Spinal cord (tissue), 9 donors: ENCODE measurements at regions not wholly inside any gene's neighbourhood (a gene's known extent, or its start where the extent isn't known, plus 50 kb on each side); places are given as distances from the start of the nearest gene placed in this dataset.

Experiments used
- DNase-seq, 6 donors: peaks; one replicate each; pipeline versions ENCODE4 v3.0.0 to v3.0.0-alpha.2; 2013 to 2015; ENCODE audit warnings: low spot score in 6 of 6, low read depth in 4 of 6
- H3K27ac ChIP-seq: one replicate; pipeline ENCODE4 v1.5.1; 2013; ENCODE audit warnings: low read depth, low read length, control low read depth
- H3K27me3 ChIP-seq: one replicate; pipeline ENCODE4 v1.6.1; 2013; ENCODE audit warnings: low read length; ENCODE audit not compliant: control insufficient read depth, insufficient read depth
- H3K36me3 ChIP-seq: one replicate; pipeline ENCODE4 v1.6.1; 2013; ENCODE audit warnings: low read length; ENCODE audit not compliant: control insufficient read depth, insufficient read depth
- H3K4me1 ChIP-seq: one replicate; pipeline ENCODE4 v1.6.1; 2013; ENCODE audit warnings: low read length; ENCODE audit not compliant: control insufficient read depth, insufficient read depth
- H3K4me3 ChIP-seq: one replicate; pipeline ENCODE4 v1.5.1; 2013; ENCODE audit warnings: low read depth, low read length, control low read depth
- H3K9me3 ChIP-seq: one replicate; pipeline ENCODE4 v1.6.1; 2013; ENCODE audit warnings: low read length; ENCODE audit not compliant: control insufficient read depth, insufficient read depth
- WGBS: methylation state at CpG from one replicate; pipeline ENCODE4 v1.1.5; 2013; ENCODE audit warnings: missing lambda C conversion rate; ENCODE audit not compliant: insufficient coverage; 5-methylcytosine and 5-hydroxymethylcytosine counted together
- donor health status: healthy.

DNA sequence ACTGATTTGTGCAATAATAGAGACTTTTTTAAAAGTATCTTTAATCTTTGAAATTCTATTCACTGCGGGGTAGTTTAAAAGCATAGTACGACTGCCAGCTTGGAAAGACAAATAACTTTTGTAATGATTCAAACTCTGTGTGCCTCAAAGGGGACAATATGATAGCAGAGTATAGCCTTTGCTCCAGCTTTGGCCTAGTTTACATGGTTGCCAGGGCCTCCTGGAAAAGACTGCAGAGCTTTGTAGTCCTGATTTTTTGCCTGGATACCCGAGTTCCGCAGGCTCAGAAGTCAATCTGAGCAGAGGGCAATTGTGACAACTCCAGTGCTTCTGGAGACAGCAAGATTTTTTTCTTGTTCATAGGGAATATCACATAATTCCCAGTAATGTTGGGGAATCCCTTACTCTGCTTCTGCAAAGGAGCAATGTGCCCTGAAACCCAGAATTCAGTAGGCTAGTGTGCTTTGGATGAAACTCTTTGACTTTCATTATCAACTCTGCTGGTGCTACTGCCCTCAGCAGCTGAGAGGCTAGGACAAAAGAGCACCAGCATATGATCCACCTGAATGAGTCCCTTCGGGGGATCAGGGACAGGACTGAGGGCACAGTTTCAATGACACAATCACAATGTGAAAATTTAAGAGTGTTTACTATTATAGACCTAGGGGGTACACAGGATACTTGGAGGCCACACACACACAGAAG, 768.1 kb downstream of the TMEM182 start:
- 37% methylated on average over 2 of the region's 5 CpGs for WGBS
- no peaks in the 10 kb centered on the region for H3K36me3 ChIP-seq
- no peak overlapping the region for H3K4me3 ChIP-seq
- H3K27ac ChIP-seq: peak overlapping the region; percentile 27
- H3K4me1 ChIP-seq: no peaks in the 10 kb centered on the region
- H3K9me3 ChIP-seq: no peaks in the 10 kb centered on the region
- DNase-seq: peak in 3 of 6 donors; percentile 11 to 45 (median 29)
- H3K27me3 ChIP-seq: no peaks in the 10 kb centered on the region

DNA sequence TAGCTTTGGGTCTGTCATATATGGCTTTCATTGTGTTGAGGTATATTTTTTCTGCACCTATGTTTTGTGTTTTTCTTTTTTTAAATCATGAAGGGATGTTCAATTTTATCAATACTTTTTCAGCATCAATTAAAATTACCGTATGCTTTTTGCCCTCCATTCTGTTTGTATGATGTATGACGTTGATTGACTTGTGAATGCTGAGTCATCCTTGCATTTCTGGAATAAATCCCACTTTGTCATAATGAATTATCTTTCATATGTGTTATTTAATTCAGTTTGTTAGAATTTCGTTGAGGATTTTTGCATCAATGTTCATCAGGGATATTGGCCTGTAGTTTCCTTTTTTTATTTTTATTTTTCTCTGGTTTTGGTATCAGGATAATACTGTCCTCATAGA, 790.9 kb downstream of the TMEM182 start:
- DNase-seq: no peak
- H3K27me3 ChIP-seq: no peaks in the 10 kb centered on the region
- H3K36me3 ChIP-seq: no peaks in the 10 kb centered on the region
- WGBS: no CpG with 5 or more reads among the region's 3 CpGs
- no peaks in the 10 kb centered on the region for H3K4me1 ChIP-seq
- H3K4me3 ChIP-seq: no peak overlapping the region
- no peak overlapping the region for H3K27ac ChIP-seq
- peaks cover 3% of the 10 kb centered on the region for H3K9me3 ChIP-seq

DNA sequence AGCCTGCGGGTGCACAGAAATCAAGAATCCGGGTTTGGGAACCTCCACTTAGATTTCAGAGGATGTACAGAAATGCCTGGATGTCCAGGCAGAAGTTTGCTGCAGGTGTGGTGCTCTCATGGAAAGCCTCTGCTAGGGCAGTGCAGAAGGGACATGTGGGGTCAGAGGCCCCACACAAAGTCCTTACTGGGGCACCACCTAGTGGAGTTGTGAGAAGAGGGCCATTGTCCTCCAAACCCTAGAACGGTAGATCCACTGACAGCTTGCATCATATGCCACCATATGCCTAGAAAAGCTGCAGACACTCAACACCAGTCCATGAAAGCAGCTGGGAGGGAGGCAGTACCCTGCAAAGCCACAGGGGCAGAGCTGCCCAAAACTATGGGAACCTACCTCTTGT, 833.0 kb downstream of the TMEM182 start:
- no peak for DNase-seq
- no peak overlapping the region for H3K4me3 ChIP-seq
- H3K4me1 ChIP-seq: no peaks in the 10 kb centered on the region
- 85% methylated on average over 2 of the region's 3 CpGs for whole genome bisulfite sequencing
- no peaks in the 10 kb centered on the region for H3K27me3 ChIP-seq
- H3K36me3 ChIP-seq: no peaks in the 10 kb centered on the region
- H3K9me3 ChIP-seq: no peaks in the 10 kb centered on the region
- no peak overlapping the region for H3K27ac ChIP-seq

DNA sequence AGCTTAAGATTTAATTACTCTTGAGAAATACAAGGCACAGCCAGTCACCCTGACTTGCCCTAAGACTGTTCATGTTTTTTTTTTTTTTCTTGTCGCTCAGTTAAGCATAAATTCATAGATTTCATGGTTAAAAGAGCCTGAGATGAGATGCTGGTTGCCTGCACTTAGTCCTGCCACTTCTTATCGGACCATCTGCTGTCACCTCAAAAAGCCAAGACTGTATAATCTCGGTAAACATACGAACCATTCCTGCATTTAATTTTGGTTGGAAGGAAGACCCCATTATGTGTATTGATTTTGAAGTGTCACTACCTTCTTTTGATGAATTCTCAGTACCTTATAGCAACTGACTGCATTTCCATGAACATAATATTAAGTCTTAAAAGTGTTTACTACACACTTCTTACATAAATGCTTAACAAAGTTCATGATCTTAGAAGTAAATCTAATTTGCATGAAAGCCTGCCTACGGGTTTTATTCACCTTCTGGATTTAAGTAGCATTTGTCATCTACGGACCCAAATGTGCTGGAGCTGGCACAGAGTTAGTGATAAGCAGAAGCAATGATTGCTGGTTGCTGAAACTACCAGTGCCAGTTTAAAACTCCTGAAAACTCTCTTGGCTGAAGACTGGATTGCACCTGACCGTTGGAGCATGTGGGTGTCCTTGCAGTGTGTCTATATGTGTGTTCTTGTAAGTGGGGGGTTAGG, 843.4 kb downstream of the TMEM182 start:
- Histone ChIP-seq H3K27me3 (no peaks in the 10 kb centered on the region), H3K36me3 (no peaks in the 10 kb centered on the region), H3K27ac (no peak overlapping the region), H3K9me3 (peaks cover 2% of the 10 kb centered on the region), H3K4me3 (no peak overlapping the region), H3K4me1 (no peaks in the 10 kb centered on the region)
- WGBS: 76% methylated on average over 3 of the region's 7 CpGs
- peak in 1 of 6 donors; percentile 88 for DNase-seq

DNA sequence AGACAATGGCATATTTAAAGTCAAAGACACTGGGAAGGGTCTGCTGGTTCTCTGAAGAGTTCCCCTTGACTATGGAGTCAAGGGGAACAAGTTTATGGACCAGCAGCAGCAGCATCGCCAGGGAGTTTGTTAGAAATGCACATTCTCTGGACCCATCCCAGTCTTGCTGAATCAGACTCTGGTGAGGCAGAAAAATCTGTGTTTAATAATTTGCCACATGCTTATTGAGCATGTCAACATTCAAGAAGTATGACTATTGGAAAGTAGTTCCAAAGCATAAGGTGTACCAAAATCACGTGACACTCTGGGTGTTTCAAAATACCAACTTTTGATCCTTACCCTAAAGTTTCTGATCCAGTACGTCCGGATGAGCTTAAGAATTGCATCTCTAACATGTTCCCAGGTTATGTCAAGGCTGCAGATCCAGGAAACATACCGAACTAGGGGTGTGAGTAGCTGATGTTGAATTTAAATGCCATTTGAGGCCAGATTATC, 853.8 kb downstream of the TMEM182 start:
- Histone ChIP-seq H3K4me3 (no peak overlapping the region), H3K27me3 (no peaks in the 10 kb centered on the region), H3K9me3 (no peaks in the 10 kb centered on the region), H3K36me3 (no peaks in the 10 kb centered on the region), H3K27ac (no peak overlapping the region), H3K4me1 (no peaks in the 10 kb centered on the region)
- no peak for DNase-seq
- 94% methylated on average over 3 of the region's 5 CpGs for WGBS

DNA sequence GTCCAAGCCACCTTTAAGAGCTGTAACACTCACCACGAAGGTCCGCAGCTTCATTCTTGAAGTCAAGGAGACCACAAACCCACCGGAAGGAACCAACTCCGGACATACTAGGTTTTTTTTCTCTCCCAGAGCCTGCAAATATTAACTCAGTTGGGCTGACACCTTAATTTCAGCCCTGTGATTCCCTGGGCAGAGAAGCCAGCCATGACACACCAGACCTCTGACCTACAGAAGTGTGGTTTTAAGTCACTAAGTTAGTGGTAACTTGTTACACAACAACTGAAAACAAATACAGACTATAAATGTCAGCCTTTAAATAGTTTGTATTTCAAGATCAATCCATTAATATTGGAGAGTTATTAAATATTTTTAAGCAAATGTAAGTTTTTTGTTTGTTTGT, 855.1 kb downstream of the TMEM182 start:
- WGBS: 97% methylated on average over 3 of the region's 4 CpGs
- H3K27ac ChIP-seq: no peak overlapping the region
- no peak for DNase-seq
- no peaks in the 10 kb centered on the region for H3K4me1 ChIP-seq
- no peaks in the 10 kb centered on the region for H3K36me3 ChIP-seq
- peaks cover 7% of the 10 kb centered on the region for H3K9me3 ChIP-seq
- no peak overlapping the region for H3K4me3 ChIP-seq
- no peaks in the 10 kb centered on the region for H3K27me3 ChIP-seq

DNA sequence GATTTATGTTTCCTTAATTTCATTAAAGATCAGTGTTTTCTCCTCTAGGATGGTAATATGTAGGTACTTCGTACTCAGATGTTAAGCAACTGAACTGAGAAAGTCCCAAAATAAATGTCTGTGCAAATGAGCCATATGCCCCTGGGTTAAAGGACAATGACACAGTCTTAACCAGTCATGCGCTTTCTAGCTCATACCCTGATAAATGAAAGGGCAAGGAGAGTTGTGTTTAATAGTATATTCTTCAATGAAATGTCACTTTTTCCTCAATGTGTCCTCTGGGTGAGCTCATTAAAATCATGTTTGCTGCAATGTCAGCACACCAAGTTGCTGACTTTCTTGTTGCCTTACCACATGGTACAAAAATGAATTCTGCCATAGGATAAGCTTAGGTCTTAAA, 856.3 kb downstream of the TMEM182 start:
- Histone ChIP-seq H3K4me1 (no peaks in the 10 kb centered on the region), H3K27ac (no peak overlapping the region), H3K9me3 (peaks cover 9% of the 10 kb centered on the region), H3K36me3 (no peaks in the 10 kb centered on the region), H3K27me3 (no peaks in the 10 kb centered on the region), H3K4me3 (no peak overlapping the region)
- WGBS: 100% methylated on average over 1 of the region's 2 CpGs
- no peak for DNase-seq

DNA sequence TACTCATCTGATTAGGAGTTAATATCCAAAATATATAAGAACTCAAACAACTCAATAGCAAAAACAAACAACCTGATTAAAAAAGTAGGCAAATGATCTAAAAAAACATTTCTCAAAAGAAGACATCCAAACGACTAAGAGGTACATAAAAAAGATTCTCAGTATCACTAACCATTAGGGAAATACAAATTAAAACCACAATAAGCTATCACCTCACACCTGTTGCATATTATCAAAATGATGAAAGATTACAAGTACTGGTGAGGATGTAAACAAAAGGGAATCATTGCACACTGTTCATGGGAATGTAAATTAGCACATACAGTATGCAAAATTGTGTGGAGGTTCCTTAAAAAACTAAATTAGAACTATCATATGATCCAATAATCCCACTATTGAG, 865.5 kb downstream of the TMEM182 start:
- no peaks in the 10 kb centered on the region for H3K36me3 ChIP-seq
- no peaks in the 10 kb centered on the region for H3K27me3 ChIP-seq
- H3K4me3 ChIP-seq: no peak overlapping the region
- no peaks in the 10 kb centered on the region for H3K4me1 ChIP-seq
- no CpG with 5 or more reads among the region's 1 CpG for WGBS
- H3K9me3 ChIP-seq: no peaks in the 10 kb centered on the region
- no peak for DNase-seq
- H3K27ac ChIP-seq: no peak overlapping the region

DNA sequence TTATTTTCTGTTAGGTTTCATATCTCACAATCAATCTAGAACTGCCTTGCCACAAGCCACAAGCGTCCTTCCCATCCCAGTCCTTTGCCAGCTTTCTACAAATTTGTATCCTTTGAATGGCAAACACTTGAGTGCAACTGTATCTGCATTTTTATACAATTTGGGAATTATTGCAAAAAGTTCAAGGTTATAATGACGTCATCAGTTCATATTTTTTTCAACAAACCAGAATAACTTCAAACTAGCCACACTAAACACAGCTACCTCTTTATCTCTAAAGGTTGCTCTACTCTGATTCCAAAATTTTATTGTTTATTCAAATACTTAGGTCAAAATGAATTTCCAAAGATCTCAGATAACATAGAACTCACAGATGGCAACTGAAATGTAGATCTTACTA, 877.1 kb downstream of the TMEM182 start:
- Histone ChIP-seq H3K27me3 (no peaks in the 10 kb centered on the region), H3K4me3 (no peak overlapping the region), H3K4me1 (no peaks in the 10 kb centered on the region), H3K36me3 (no peaks in the 10 kb centered on the region), H3K9me3 (no peaks in the 10 kb centered on the region), H3K27ac (no peak overlapping the region)
- 0% methylated on average over 1 of the region's 2 CpGs for WGBS
- DNase-seq: no peak

DNA sequence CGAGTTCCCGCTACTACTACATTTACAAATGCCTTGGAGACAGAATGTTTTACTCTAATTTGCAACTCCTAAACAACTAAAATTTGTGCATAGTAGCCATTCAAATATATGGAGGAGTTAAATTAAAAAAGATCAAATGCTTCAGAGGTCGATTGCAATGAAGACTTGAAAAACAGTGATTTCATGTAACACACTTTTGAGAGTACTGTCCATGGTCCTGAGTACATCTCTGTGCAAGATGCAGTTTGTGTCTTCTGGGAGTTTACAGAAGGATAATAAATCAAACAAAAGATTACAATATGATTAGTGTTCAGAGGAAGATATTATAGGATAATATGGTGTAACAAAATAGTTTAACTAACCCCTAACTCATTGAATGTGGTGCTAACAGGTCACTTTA, 894.7 kb downstream of the TMEM182 start:
- WGBS: no CpG with 5 or more reads among the region's 3 CpGs
- H3K4me1 ChIP-seq: no peaks in the 10 kb centered on the region
- peak in 1 of 6 donors; percentile 13 for DNase-seq

More for the DNA sequence above, 894.7 kb downstream of the TMEM182 start:
- Histone ChIP-seq H3K36me3 (no peaks in the 10 kb centered on the region), H3K27ac (no peak overlapping the region), H3K27me3 (no peaks in the 10 kb centered on the region), H3K4me3 (no peak overlapping the region), H3K9me3 (no peaks in the 10 kb centered on the region)
